SU-DHL-6 (cell line): ENCODE measurements at regions not wholly inside any gene's neighbourhood (a gene's known extent, or its start where the extent isn't known, plus 50 kb on each side); places are given as distances from the start of the nearest gene placed in this dataset.

ENCODE experiments used
- EZH2phosphoT487 ChIP-seq: fragments of 200-600 bp; sonication (generic), shearing (Covaris generic); conservative IDR thresholded peaks from 2 replicates; pipeline ENCODE4 v1.6.1; 2018; ENCODE audit warnings: mild to moderate bottlenecking, antibody characterized with exemption, low read length, moderate library complexity, mixed read lengths
- TF ChIP-seq, protein P1 (sequence below): fragments of 200-600 bp; sonication (generic); IDR thresholded peaks from one replicate; pipeline ENCODE4 v1.5.1; 2017; ENCODE audit warnings: antibody characterized with exemption, mild to moderate bottlenecking, low read length, moderate library complexity; ENCODE audit not compliant: insufficient read depth, poor library complexity, severe bottlenecking

DNA sequence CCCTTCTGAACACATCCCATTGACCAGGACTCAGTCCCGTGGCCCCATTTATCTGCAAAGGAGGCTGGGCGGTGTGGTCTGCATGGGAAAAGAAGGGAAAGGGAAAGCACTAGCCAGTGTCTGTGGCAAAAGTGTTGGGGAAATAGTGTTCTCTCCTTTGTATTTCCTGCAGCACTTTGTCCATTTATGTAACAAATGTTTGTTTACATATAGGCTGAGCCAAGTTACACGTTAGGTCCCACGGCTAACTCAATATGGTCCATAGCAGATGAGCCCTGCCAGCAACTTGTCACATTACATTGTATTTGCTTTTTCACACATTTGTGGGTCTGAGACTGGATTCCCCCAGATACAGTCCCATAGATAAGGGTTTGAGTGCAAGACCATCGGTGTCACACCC is 260.5 kb downstream of the MSX2 start:
- TF ChIP-seq, protein P1, sequence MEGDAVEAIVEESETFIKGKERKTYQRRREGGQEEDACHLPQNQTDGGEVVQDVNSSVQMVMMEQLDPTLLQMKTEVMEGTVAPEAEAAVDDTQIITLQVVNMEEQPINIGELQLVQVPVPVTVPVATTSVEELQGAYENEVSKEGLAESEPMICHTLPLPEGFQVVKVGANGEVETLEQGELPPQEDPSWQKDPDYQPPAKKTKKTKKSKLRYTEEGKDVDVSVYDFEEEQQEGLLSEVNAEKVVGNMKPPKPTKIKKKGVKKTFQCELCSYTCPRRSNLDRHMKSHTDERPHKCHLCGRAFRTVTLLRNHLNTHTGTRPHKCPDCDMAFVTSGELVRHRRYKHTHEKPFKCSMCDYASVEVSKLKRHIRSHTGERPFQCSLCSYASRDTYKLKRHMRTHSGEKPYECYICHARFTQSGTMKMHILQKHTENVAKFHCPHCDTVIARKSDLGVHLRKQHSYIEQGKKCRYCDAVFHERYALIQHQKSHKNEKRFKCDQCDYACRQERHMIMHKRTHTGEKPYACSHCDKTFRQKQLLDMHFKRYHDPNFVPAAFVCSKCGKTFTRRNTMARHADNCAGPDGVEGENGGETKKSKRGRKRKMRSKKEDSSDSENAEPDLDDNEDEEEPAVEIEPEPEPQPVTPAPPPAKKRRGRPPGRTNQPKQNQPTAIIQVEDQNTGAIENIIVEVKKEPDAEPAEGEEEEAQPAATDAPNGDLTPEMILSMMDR, result no peak
- TF ChIP-seq EZH2phosphoT487, result no peak
